Cardiac muscle cell (in vitro differentiated cells and primary cell): ENCODE measurements at regions not wholly inside any gene's neighbourhood (a gene's known extent, or its start where the extent isn't known, plus 50 kb on each side); places are given as distances from the start of the nearest gene placed in this dataset.

Source experiments
- DNase-seq, 2 donors: peaks; one replicate each; pipeline versions ENCODE4 v3.0.0 to v3.0.0-alpha.2; 2010 to 2017; ENCODE audit warnings: low read depth in 1 of 2, low spot score in 1 of 2
- H3K27ac ChIP-seq: fragments of 200-600 bp; sonication (generic); 2 replicates; pipeline ENCODE4 v1.5.1; 2016
- H3K27me3 ChIP-seq: fragments of 200-600 bp; sonication (generic); 2 replicates; pipeline ENCODE4 v1.6.0; 2016; ENCODE audit warnings: control low read depth
- H3K36me3 ChIP-seq: fragments of 200-600 bp; sonication (generic); 2 replicates; pipeline ENCODE4 v1.5.1; 2016; ENCODE audit warnings: control low read depth
- H3K4me1 ChIP-seq: fragments of 200-600 bp; sonication (generic); 2 replicates; pipeline ENCODE4 v1.8.1; 2017; ENCODE audit warnings: low read depth, mild to moderate bottlenecking, mixed run types
- H3K4me3 ChIP-seq: fragments of 200-600 bp; sonication (generic); 2 replicates; pipeline ENCODE4 v1.5.1; 2016; ENCODE audit warnings: mild to moderate bottlenecking
- H3K9me3 ChIP-seq: fragments of 200-600 bp; sonication (generic); 2 replicates; pipeline ENCODE4 v1.5.1; 2017; ENCODE audit warnings: low read depth, mild to moderate bottlenecking, control low read depth
- TF ChIP-seq, protein P1 (sequence below): IDR thresholded peaks from 2 replicates; pipeline ENCODE4 v1.5.1; 2012; ENCODE audit warnings: low read depth, mild to moderate bottlenecking, low read length

- Histone ChIP-seq H3K36me3 (no peaks in the 10 kb centered on the region), H3K4me1 (no peaks in the 10 kb centered on the region), H3K27ac (no peak overlapping the region), H3K27me3 (no peaks in the 10 kb centered on the region), H3K4me3 (no peak overlapping the region), H3K9me3 (no peaks in the 10 kb centered on the region)
- TF ChIP-seq, protein P1, sequence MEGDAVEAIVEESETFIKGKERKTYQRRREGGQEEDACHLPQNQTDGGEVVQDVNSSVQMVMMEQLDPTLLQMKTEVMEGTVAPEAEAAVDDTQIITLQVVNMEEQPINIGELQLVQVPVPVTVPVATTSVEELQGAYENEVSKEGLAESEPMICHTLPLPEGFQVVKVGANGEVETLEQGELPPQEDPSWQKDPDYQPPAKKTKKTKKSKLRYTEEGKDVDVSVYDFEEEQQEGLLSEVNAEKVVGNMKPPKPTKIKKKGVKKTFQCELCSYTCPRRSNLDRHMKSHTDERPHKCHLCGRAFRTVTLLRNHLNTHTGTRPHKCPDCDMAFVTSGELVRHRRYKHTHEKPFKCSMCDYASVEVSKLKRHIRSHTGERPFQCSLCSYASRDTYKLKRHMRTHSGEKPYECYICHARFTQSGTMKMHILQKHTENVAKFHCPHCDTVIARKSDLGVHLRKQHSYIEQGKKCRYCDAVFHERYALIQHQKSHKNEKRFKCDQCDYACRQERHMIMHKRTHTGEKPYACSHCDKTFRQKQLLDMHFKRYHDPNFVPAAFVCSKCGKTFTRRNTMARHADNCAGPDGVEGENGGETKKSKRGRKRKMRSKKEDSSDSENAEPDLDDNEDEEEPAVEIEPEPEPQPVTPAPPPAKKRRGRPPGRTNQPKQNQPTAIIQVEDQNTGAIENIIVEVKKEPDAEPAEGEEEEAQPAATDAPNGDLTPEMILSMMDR = no peak
- no peak for DNase-seq
These were observed 122.9 kb downstream of the NGF start for GRCh38 chr1:115215110-115215509.

GRCh38 chr1:115214098-115214497 lies 124.0 kb downstream of the NGF start:
- Histone ChIP-seq H3K9me3 (no peaks in the 10 kb centered on the region), H3K27me3 (no peaks in the 10 kb centered on the region), H3K27ac (no peak overlapping the region), H3K4me1 (no peaks in the 10 kb centered on the region), H3K36me3 (no peaks in the 10 kb centered on the region), H3K4me3 (no peak overlapping the region)
- no peak for DNase-seq
- TF ChIP-seq, protein P1 = no peak

- TF ChIP-seq, protein P1 = no peak
- no peaks in the 10 kb centered on the region for H3K9me3 ChIP-seq
- no peak overlapping the region for H3K27ac ChIP-seq
- H3K4me3 ChIP-seq = no peak overlapping the region
- H3K27me3 ChIP-seq = no peaks in the 10 kb centered on the region
- DNase-seq = no peak
- no peaks in the 10 kb centered on the region for H3K36me3 ChIP-seq
- H3K4me1 ChIP-seq = no peaks in the 10 kb centered on the region
These were observed 123.8 kb upstream of the TSPAN2 start for GRCh38 chr1:115213130-115213529.

- TF ChIP-seq, protein P1 = no peak
- no peak overlapping the region for H3K27ac ChIP-seq
- H3K36me3 ChIP-seq = no peaks in the 10 kb centered on the region
- H3K4me1 ChIP-seq = no peaks in the 10 kb centered on the region
- DNase-seq = peak in 1 of 2 donors; percentile 78
- no peaks in the 10 kb centered on the region for H3K9me3 ChIP-seq
- no peaks in the 10 kb centered on the region for H3K27me3 ChIP-seq
- no peak overlapping the region for H3K4me3 ChIP-seq
These were observed 121.9 kb upstream of the TSPAN2 start for GRCh38 chr1:115211071-115211745.

- H3K27ac ChIP-seq = no peak overlapping the region
These were observed 121.0 kb upstream of the TSPAN2 start for GRCh38 chr1:115210302-115210711.

More at GRCh38 chr1:115210302-115210711, 121.0 kb upstream of the TSPAN2 start:
- TF ChIP-seq, protein P1 = no peak
- no peaks in the 10 kb centered on the region for H3K9me3 ChIP-seq
- no peak overlapping the region for H3K4me3 ChIP-seq
- H3K4me1 ChIP-seq = no peaks in the 10 kb centered on the region
- H3K36me3 ChIP-seq = no peaks in the 10 kb centered on the region
- DNase-seq = no peak
- H3K27me3 ChIP-seq = no peaks in the 10 kb centered on the region
